IMR-90 (cell line): ENCODE measurements at regions not wholly inside any gene's neighbourhood (a gene's known extent, or its start where the extent isn't known, plus 50 kb on each side); places are given as distances from the start of the nearest gene placed in this dataset.

Source experiments
- CTCF ChIP-seq: conservative IDR thresholded peaks from 2 replicates; pipeline ENCODE4 v1.5.1; 2012; ENCODE audit warnings: mild to moderate bottlenecking, low read depth, low read length, improper control_type of control experiment
- POLR2A ChIP-seq: IDR thresholded peaks from 2 replicates; pipeline ENCODE4 v1.6.1; 2012; ENCODE audit warnings: mild to moderate bottlenecking, low read depth, low read length
- RAD21 ChIP-seq: IDR thresholded peaks from 2 replicates; pipeline ENCODE4 v1.6.1; 2012; ENCODE audit warnings: low read length, improper control_type of control experiment
- RCOR1 ChIP-seq: IDR thresholded peaks from 2 replicates; pipeline ENCODE4 v1.6.1; 2012; ENCODE audit warnings: mild to moderate bottlenecking, low read length, improper control_type of control experiment; ENCODE audit not compliant: insufficient replicate concordance
- SMC3 ChIP-seq: fragments of 150-350 bp; IDR thresholded peaks from 2 replicates; pipeline ENCODE4 v1.6.1; 2016; ENCODE audit warnings: low read depth, mild to moderate bottlenecking, antibody characterized with exemption, low read length, moderate library complexity

DNA sequence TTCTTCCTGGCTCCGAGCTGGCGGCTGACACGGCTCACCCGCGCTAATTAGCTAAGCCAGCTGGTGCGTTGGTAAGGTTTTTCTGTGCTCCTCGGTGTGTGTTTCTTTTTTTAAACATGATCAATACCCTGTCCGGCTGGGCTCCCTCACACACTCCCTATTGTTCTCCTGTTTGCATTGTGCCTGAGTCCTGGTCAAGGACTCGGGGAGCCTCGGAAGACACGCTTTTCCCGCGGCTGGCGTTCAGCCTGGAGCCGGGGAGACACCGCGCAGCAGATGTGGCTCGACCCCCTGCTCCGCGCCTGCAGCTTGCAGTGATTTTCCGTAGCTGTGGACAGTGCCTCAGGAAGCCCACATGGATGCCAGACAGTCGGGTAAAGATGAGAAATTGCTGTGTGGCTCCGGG lies 454.9 kb upstream of the CADM1 start:
- TF ChIP-seq CTCF (no peak), RAD21 (no peak), SMC3 (no peak), RCOR1 (no peak), POLR2A (no peak)
